GM18861 (cell line): ENCODE measurements at regions not wholly inside any gene's neighbourhood (a gene's known extent, or its start where the extent isn't known, plus 50 kb on each side); places are given as distances from the start of the nearest gene placed in this dataset.
A peak's percentile ranks its signal among the peaks of the same experiment; 100 is the strongest.

Source experiments
- ATAC-seq: cut with Tn5 transposase; IDR thresholded peaks from one replicate; pipeline ENCODE4 v1.9.1; 2021; ENCODE audit not compliant: unreplicated experiment

GRCh38 chr9:515665-516064, 301.0 kb downstream of the DOCK8 start:
- ATAC-seq: no peak

- no peak for ATAC-seq
Observed at GRCh38 chr9:517993-518392, 303.3 kb downstream of the DOCK8 start.

DNA sequence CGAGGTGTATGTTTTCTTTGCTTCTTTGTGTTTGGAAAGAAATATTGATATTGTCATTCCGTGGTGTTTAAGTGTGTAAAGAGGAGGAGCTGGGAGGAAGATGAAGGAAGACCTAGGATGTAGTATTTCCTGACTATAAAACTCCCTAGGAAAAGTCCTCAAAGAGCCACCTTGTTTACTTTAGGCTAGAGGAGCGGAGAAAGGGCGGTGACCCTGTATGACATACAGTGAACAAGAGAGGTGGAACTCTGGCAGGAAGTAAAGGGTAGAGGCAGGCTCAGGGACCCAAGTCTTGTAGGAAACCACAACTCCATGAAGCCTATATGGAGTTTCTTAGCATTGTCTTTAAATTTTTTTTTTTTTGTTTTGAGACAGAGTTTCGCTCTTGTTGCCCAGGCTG, 303.9 kb downstream of the DOCK8 start:
- ATAC-seq: no peak

DNA sequence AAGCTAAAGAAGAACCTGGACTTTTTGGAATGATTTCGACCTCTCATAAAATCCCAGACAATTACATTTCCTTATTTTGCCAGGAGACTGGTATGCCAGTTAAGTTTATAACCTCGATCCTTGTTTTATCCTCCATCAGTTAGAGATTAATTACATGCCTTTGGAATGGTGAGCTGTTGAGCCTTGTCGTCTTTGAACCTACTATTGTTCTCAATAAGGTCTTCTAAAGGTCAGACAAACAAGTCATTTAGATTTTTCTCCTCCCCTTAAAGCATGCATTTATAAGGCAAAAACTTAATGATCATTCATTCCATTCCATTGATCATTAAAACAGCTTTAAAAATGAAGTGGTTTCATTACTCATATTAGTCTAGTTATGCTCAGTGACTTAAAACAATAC, 304.9 kb downstream of the DOCK8 start:
- no peak for ATAC-seq

GRCh38 chr9:520302-520701, 305.6 kb downstream of the DOCK8 start:
- no peak for ATAC-seq

GRCh38 chr9:522190-522589, 307.5 kb downstream of the DOCK8 start:
- no peak for ATAC-seq

GRCh38 chr9:522658-523057, 308.0 kb downstream of the DOCK8 start:
- no peak for ATAC-seq

GRCh38 chr9:523444-523843, 308.8 kb downstream of the DOCK8 start:
- ATAC-seq: no peak

DNA sequence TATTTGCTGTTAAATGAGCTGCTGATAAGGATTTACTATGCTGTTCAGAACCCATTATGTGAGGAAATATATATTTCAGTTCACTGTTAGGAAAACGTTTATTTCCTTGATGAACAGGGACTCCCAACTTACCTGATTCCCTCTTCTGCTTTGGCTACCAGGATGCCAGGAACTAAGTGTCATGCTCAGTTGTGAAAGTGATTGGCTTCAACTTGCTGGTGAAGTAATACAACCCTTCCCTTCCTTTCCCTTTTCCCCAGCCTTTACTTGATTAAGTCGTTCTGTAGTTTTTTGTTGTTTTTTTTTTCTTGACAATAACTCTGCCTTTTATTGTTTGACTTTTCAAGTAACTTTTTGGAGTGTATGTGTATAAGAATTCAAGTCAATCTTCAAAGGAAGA, 309.3 kb downstream of the DOCK8 start:
- no peak for ATAC-seq

GRCh38 chr9:526904-527591, 312.4 kb downstream of the DOCK8 start:
- peak; percentile 93 for ATAC-seq

DNA sequence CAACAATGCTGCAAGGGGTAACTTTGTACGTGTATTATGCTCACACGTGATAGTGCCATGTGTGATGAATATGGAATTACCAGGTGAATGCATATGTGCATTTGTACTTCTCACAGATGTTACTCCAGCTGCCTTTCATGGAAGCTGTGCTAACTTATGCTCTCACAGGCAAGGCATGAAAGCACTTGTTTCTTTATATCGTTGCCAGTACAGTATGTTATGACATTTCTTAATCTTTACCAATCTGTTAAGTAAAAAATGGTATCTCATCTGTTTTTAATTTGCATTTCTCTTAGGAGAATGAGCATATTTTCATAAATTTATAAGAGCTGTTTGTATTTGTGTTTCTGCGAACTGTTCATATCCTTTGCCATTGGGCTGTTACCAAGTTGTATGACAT, 311.8 kb upstream of the DMRT1 start:
- ATAC-seq: no peak

- no peak for ATAC-seq
Observed at GRCh38 chr9:530681-531080, 310.8 kb upstream of the DMRT1 start.

GRCh38 chr9:532707-533106, 308.8 kb upstream of the DMRT1 start:
- ATAC-seq: no peak

DNA sequence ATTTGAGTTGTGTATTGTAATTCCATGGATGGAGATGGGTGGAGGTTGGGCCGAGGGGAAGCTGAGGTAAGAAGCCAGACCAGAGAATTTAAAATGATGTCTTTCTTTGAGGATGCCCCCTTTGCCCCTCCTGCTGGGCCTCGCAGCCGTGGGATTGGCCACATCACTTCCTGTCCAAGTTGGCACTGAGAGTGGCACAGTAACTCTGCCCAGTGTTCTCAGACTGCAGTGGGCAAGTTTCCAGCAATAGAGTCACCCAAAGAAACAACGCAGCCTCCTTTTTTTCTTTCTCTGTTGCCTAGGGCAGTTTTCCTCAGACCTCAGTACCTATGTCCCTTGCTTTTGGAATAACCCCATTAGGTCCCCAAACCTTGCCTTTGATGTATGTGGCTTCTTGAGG, 306.6 kb upstream of the DMRT1 start:
- ATAC-seq: no peak

- ATAC-seq: no peak
Observed at GRCh38 chr9:535356-535755, 306.1 kb upstream of the DMRT1 start.

GRCh38 chr9:536597-537511, 304.6 kb upstream of the DMRT1 start:
- no peak for ATAC-seq

DNA sequence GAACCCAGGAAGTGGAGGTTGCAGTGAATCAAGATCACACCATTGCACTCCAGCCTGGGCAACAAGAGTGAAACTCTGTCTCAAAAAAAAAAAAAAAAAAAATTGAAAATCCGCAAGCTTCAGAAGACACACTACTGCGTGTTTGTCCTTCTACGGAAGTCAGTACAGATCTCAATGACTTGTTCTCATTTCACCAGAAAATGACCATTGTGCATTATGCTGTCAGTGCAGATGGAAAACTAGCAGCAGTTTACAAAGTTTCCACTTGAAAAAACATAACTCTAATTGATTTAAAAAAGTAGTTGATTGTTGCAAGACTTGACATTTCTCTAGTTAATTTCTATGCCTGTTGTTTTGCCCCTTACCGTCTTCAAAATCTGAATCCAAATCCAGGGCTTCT, 298.0 kb upstream of the DMRT1 start:
- no peak for ATAC-seq

DNA sequence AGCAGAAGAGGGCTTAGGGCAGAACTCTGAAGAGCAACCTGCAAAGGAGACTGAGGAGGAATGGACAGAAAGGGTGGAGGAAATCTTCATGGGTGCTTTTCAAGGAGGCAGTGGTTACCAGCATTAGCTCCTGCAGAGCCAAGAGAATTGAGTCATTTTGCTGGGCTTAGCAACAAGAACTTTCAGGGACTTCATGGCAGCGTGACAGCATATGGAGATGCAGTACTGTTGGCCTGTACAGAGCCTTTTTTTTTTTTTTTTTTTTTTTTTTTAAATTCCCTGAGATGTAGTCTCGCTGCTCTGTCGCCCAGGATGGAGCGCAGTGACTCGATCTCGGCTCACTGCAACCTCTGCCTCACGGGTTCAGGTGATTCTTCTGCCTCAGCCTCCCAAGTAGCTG, 296.0 kb upstream of the DMRT1 start:
- no peak for ATAC-seq

- no peak for ATAC-seq
Observed at GRCh38 chr9:546235-546634, 295.3 kb upstream of the DMRT1 start.

DNA sequence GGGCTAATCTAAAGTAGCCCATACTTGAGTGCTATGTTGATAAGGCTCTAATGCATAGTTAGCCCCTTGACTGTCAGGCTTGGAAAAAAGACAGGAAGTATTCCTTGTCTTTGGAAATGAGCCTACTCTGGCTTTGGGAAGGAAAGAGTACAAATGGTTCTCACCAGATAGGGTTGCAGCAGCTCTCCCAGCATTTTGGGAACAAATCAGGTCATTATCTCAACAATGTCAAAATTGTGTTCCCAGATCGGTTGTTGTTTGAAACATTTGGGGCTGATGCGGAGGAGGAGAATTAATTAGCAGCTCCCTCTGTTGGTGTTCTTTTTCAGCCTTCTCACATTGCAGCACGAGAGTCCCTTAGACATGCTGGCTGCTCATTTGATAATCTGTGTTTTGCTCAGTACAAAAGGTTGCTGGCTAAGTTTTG, 294.7 kb upstream of the DMRT1 start:
- no peak for ATAC-seq

DNA sequence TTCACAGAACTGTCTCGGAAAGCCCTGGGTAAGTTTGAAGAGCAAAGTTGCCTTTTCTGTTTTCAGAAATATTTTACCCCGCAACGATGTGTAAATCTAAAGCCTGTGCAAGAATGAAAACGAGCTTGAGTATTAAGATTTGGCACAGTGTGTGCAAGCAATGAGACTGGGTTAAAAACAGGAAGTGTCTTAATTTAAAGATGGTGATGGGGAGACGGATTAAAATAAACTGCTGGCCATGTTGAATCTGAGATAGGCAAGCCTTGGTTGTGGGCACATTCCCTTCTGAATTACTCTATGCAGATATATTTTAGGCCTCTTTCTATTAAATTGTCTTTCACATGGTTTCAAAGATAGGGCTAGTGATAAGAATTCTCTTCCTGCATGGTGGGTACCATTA, 294.2 kb upstream of the DMRT1 start:
- ATAC-seq: no peak

- no peak for ATAC-seq
Observed at GRCh38 chr9:549455-549997, 292.0 kb upstream of the DMRT1 start.
